ENCODE measurements at regions not wholly inside any gene's neighbourhood (a gene's known extent, or its start where the extent isn't known, plus 50 kb on each side); places are given as distances from the start of the nearest gene placed in this dataset.

GRCh38 chr21:36547464-36547863 is 67.5 kb upstream of the CLDN14 start:
- no peak for TF ChIP-seq CTCF (IDR thresholded peaks at IDR 0.05; ENCODE audit: low read depth, low read length)
- H3K4me3 ChIP-seq (replicated peaks in 1 of 2; ENCODE audit: low read depth in 2 of 2, low read length in 2 of 2), result no peak overlapping the region
- DNase-seq (ENCODE audit: low read depth in 2 of 2), result no peak

- no peak for TF ChIP-seq CTCF (IDR thresholded peaks at IDR 0.05; ENCODE audit: low read depth, low read length)
- no peak for DNase-seq (ENCODE audit: low read depth in 2 of 2)
- no peak overlapping the region for H3K4me3 ChIP-seq (replicated peaks in 1 of 2; ENCODE audit: low read depth in 2 of 2, low read length in 2 of 2)
Measured at GRCh38 chr21:36548866-36549265, 68.9 kb upstream of the CLDN14 start.

- no peak for DNase-seq (ENCODE audit: low read depth in 2 of 2)
- no peak for TF ChIP-seq CTCF (IDR thresholded peaks at IDR 0.05; ENCODE audit: low read depth, low read length)
- H3K4me3 ChIP-seq (replicated peaks in 1 of 2; ENCODE audit: low read depth in 2 of 2, low read length in 2 of 2), result no peak overlapping the region
Measured at GRCh38 chr21:36549470-36549869, 69.5 kb upstream of the CLDN14 start.

GRCh38 chr21:36550761-36551160 is 70.8 kb upstream of the CLDN14 start:
- peak in 1 of 2 donors; percentile 62 for DNase-seq (ENCODE audit: low read depth in 2 of 2)
- no peak for TF ChIP-seq CTCF (IDR thresholded peaks at IDR 0.05; ENCODE audit: low read depth, low read length)
- no peak overlapping the region for H3K4me3 ChIP-seq (replicated peaks in 1 of 2; ENCODE audit: low read depth in 2 of 2, low read length in 2 of 2)

- no peak for TF ChIP-seq CTCF (IDR thresholded peaks at IDR 0.05; ENCODE audit: low read depth, low read length)
- no peak for DNase-seq (ENCODE audit: low read depth in 2 of 2)
- H3K4me3 ChIP-seq (replicated peaks in 1 of 2; ENCODE audit: low read depth in 2 of 2, low read length in 2 of 2), result no peak overlapping the region
Measured at GRCh38 chr21:36551321-36551720, 71.4 kb upstream of the CLDN14 start.

GRCh38 chr21:36551731-36552433 is 72.0 kb upstream of the CLDN14 start:
- no peak for TF ChIP-seq CTCF (IDR thresholded peaks at IDR 0.05; ENCODE audit: low read depth, low read length)
- no peak overlapping the region for H3K4me3 ChIP-seq (replicated peaks in 1 of 2; ENCODE audit: low read depth in 2 of 2, low read length in 2 of 2)
- DNase-seq (ENCODE audit: low read depth in 2 of 2), result peak; percentile 75 to 77

GRCh38 chr21:36552434-36552785 is 72.5 kb upstream of the CLDN14 start:
- no peak for TF ChIP-seq CTCF (IDR thresholded peaks at IDR 0.05; ENCODE audit: low read depth, low read length)
- DNase-seq (ENCODE audit: low read depth in 2 of 2), result no peak
- no peak overlapping the region for H3K4me3 ChIP-seq (replicated peaks in 1 of 2; ENCODE audit: low read depth in 2 of 2, low read length in 2 of 2)

Measured in cardiac fibroblast (primary cell).